HFFc6 (cell line): ENCODE measurements at regions not wholly inside any gene's neighbourhood (a gene's known extent, or its start where the extent isn't known, plus 50 kb on each side); places are given as distances from the start of the nearest gene placed in this dataset.

ENCODE experiments used
- DNase-seq: peaks from one replicate; pipeline ENCODE4 v3.0.0-alpha.2; 2018
- H3K27ac Mint-ChIP-seq: 2 replicates; pipeline ENCODE4 v1.8.0; 2020; ENCODE audit warnings: mild to moderate bottlenecking, mixed read lengths
- H3K27me3 Mint-ChIP-seq: 2 replicates; pipeline ENCODE4 v1.8.0; 2021; ENCODE audit warnings: mild to moderate bottlenecking, moderate library complexity, mixed read lengths; ENCODE audit not compliant: insufficient read depth
- H3K36me3 Mint-ChIP-seq: 2 replicates; pipeline ENCODE4 v1.8.0; 2021; ENCODE audit warnings: low read depth, mixed read lengths
- H3K4me1 Mint-ChIP-seq: 2 replicates; pipeline ENCODE4 v1.8.0; 2020; ENCODE audit warnings: low read depth, mixed read lengths
- H3K4me3 Mint-ChIP-seq: 2 replicates; pipeline ENCODE4 v1.8.0; 2020; ENCODE audit warnings: mild to moderate bottlenecking, moderate library complexity, mixed read lengths
- H3K9me3 Mint-ChIP-seq: 2 replicates; pipeline ENCODE4 v1.8.0; 2020; ENCODE audit warnings: mild to moderate bottlenecking, mixed read lengths
- CTCF ChIP-seq: fragments of 200-600 bp; sonication (generic); IDR thresholded peaks from 2 replicates; pipeline ENCODE4 v1.5.0; 2021; ENCODE audit warnings: antibody characterized with exemption, mild to moderate bottlenecking

- peaks cover 55% of the 10 kb centered on the region for H3K27me3 Mint-ChIP-seq
- no peak for TF ChIP-seq CTCF
Observed at GRCh38 chr17:79262624-79263023, 188.0 kb downstream of the ENGASE start.

DNA sequence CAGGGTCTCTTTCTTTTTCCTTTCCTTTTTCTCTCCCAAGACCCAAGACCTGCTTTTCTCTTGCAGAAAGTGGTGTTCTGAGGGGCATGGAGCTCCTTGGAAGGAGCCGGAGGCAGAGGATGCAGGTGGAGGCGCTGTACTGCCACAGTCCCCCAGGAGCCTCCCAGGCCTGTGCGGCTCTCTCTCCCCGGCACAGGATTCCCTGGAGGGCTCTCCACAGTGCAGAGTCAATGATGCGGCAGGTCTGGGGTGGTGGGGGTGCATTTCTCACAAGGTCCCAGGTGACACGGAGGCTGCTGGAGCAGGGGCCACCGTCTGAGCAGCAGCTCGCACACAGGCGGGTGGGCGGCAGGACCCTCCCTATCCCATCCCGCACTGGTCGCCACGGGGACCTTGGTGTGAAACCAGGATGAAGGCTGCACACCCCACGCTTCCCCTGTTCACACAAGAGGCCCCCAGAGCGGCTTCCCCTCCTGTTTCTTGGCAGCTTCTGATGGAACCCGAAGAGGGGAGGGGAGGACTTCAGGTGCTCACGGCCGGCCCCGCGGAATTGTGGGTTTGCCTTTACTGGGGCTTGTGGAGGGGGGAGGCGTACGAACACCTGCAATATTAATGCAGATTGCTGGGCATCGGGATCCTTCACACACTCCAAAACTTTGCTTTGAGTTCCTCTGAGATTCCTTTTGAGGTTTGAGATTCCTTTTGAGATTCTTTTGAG is 186.9 kb downstream of the ENGASE start:
- H3K36me3 Mint-ChIP-seq, result no peaks in the 10 kb centered on the region
- no peak overlapping the region for H3K4me3 Mint-ChIP-seq
- no peaks in the 10 kb centered on the region for H3K4me1 Mint-ChIP-seq
- H3K27me3 Mint-ChIP-seq, result peaks cover 64% of the 10 kb centered on the region
- no peaks in the 10 kb centered on the region for H3K9me3 Mint-ChIP-seq
- no peak overlapping the region; the same call in 1 of the 2 replicates for H3K27ac Mint-ChIP-seq
- no peak for TF ChIP-seq CTCF
- no peak for DNase-seq

More at GRCh38 chr17:79262624-79263023, 188.0 kb downstream of the ENGASE start:
- no peak for DNase-seq
- Mint-ChIP-seq H3K4me1 (no peaks in the 10 kb centered on the region), H3K9me3 (no peaks in the 10 kb centered on the region), H3K27ac (no peak overlapping the region), H3K4me3 (no peak overlapping the region), H3K36me3 (no peaks in the 10 kb centered on the region)

DNA sequence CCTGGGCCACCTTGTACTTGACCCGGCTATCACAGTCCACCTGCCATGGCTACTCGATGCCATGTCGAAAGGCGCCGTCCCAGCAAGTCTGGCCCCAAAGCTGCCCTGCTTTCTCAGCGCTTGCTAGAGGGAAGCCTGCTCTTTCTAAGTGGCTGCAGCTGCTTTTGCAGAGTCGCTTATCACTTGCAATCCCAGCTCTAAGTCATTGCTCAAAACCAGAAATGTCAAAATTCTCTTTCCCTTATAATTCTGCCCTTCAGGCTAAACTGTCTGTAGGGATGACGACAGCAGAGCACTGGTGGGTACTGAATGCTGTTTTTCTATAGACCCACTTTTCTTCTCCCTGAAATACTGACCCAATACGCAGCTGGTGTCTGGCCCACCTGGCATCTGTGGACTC is 184.2 kb downstream of the ENGASE start:
- Mint-ChIP-seq H3K9me3 (no peaks in the 10 kb centered on the region), H3K27me3 (peaks cover 58% of the 10 kb centered on the region)
- TF ChIP-seq CTCF, result no peak

GRCh38 chr17:79258041-79258440 is 183.4 kb downstream of the ENGASE start:
- no peaks in the 10 kb centered on the region for H3K9me3 Mint-ChIP-seq
- no peak for DNase-seq
- H3K4me3 Mint-ChIP-seq, result no peak overlapping the region
- no peaks in the 10 kb centered on the region for H3K36me3 Mint-ChIP-seq
- H3K27me3 Mint-ChIP-seq, result peaks cover 51% of the 10 kb centered on the region
- H3K27ac Mint-ChIP-seq, result no peak overlapping the region
- TF ChIP-seq CTCF, result no peak
- H3K4me1 Mint-ChIP-seq, result no peaks in the 10 kb centered on the region

More for the DNA sequence above, 184.2 kb downstream of the ENGASE start:
- Mint-ChIP-seq H3K36me3 (no peaks in the 10 kb centered on the region), H3K4me3 (no peak overlapping the region), H3K27ac (no peak overlapping the region), H3K4me1 (no peaks in the 10 kb centered on the region)
- DNase-seq, result no peak

DNA sequence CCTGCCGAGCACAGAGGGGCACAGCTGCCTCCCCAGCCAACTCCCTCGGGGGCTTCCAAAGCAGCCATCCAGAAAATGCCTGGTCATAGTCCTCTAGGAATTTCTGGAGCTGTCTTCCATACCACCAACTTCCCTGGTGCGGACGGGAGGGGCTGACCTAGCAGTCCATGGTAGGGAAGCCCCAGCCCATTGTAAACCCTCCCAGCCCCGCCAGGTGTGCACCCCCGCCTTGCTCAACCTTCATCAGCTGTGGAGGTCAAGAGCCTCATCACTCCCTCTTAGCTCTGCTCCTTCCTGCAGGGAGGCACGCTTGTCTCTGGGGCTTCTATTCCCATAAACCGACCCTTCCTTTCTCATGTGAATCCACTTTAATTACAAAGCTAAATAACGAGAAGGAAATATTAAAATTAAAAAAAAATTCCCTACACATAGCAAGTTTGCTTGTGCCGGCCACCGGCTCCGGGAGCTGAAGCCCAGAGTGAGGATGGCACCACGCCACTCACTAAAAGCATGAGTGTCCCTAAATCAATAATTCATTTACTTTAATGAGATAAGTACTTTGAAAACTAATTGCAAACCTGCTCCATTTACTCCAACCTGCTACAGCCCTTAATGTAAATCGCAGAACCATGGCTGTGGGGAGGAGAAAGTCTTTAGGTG is 181.4 kb downstream of the ENGASE start:
- no peaks in the 10 kb centered on the region for H3K36me3 Mint-ChIP-seq
- no peaks in the 10 kb centered on the region for H3K9me3 Mint-ChIP-seq
- peaks cover 54% of the 10 kb centered on the region for H3K27me3 Mint-ChIP-seq
- H3K27ac Mint-ChIP-seq, result no peak overlapping the region
- no peaks in the 10 kb centered on the region for H3K4me1 Mint-ChIP-seq
- H3K4me3 Mint-ChIP-seq, result no peak overlapping the region
- TF ChIP-seq CTCF, result no peak
- no peak for DNase-seq
